OCI-M2 (cell line): ENCODE measurements at regions not wholly inside any gene's neighbourhood (a gene's known extent, or its start where the extent isn't known, plus 50 kb on each side); places are given as distances from the start of the nearest gene placed in this dataset.
"Not testable (repeated sequence)": the region's sequence is repeated elsewhere in the genome, so short reads cannot be mapped to it uniquely, and the experiment has no call there.

Experiments
- DNase-seq: peaks from one replicate; lab custom pipeline; 2025; ENCODE audit not compliant: unreplicated experiment; lab: John Stamatoyannopoulos, UW

- no peak for DNase-seq
These were observed 267.1 kb downstream of the KLF5 start for GRCh38 chr13:73325723-73326558.

DNA sequence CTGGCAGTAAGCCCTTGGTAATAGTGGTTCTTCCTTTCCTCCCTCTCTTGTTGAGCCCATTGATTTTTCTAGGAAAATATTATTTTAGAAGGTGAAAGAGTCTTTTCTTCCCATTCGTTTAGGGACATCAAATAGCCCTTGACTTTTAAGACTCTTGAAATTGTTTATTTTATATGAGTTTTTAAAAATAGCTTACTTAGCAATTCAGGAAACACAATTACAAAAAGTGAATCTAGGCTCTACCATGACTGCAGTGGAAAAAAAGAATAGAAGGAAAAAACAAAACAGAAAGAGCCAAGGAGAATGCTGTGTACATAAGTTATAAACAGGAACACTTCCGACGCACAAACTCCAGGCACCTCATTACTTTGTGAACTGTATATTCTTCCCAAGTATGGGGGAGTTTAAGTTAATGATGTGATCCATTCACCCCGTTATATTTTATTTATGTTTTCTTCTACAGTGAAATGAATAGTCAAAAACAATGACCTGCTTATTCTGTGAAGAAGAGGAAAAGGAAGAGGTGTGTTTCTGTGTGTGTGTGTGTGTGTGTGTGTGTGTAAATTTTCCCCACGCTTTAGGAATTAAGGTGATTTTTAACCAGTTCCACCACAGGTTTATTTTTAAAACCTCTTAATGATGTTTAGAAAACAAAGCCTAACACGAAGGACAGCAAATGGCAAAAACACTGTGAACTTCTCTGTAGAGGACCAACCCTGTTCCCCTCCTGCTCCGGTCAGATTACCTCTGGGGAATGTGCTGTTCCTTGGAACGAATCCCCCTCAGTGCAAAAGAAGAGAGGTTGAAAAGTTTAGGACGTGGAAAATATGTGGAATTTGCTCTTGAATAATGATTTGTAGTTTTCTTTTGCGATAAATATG, 266.3 kb downstream of the KLF5 start:
- DNase-seq, result no peak

DNA sequence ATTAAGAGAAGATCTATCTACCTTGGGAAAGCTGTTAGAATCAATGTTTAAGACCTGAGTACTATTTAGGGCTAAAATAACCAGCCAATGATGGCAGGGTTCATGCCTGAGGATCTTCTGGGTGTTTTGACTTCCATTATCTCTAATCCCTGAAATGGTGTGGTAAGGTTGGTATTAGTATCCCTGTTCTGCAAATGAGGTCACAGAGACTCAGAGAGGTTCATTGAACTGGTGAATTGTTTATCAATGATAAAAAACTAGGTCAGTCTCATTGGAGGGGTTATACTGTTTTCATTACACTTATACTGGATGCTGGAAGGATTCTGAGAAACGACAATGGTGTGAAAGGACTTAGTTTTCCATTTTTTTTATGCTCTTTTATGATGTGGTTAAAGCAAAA, 264.8 kb downstream of the KLF5 start:
- no peak for DNase-seq

DNA sequence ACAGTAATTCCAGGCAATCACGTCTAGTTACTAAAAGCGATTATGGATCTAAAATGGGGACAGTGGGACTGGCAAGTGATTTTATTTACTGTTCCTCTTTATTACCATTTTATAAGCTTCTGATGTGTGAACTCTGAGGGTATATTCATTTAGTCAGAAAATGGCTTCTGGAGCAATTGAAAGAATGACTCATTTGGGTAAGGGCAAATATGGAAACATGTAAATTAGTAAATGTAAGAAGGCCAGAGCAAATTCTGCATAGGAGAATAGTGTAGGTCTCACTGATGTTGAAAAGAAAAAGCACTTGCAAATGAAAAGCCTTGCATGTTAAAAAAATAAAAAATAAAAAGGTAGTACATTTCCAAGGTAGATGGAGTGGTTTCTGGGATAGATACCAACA, 262.2 kb downstream of the KLF5 start:
- no peak for DNase-seq

- no peak for DNase-seq
These were observed 258.3 kb downstream of the KLF5 start for GRCh38 chr13:73317140-73317539.

DNA sequence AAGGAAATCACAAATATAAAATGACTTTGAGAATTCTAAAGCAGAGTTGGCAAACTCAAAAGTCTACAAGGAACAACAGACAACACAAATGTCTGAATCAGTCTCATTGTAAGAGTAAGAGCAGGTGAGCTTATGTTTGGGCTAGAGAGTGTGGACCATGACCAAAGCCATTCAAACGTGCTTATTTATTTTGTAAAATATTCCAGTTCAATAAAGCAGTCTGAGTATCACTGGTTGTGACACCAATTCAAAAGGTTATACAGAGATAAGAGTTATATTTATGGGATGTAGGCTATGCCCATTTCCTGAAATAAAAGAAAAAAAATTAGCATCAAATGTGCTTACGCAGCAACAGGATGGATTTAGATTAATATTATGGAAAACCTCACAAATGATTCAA, 251.6 kb downstream of the KLF5 start:
- DNase-seq, result no peak

- no peak for DNase-seq
These were observed 248.7 kb downstream of the KLF5 start for GRCh38 chr13:73307481-73307880.

DNA sequence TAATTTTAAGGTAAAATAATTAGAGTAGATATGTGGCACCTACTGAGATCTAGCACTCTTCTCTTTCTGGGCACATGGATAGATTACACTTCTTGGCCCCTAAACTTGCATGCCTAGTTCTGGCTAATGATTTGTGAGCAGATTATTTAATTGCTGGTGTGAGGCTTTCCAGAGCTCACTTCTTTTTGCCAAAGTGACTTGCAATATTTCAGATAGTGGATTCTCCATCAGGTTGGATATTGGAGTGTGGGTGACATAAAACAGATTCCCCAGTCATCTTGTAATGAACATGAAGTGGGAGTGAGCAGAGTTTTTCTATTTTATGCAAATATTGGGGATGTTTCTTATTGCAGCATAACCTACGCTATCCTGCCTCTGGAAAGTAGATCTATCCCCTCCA, 247.9 kb downstream of the KLF5 start:
- DNase-seq, result no peak

DNA sequence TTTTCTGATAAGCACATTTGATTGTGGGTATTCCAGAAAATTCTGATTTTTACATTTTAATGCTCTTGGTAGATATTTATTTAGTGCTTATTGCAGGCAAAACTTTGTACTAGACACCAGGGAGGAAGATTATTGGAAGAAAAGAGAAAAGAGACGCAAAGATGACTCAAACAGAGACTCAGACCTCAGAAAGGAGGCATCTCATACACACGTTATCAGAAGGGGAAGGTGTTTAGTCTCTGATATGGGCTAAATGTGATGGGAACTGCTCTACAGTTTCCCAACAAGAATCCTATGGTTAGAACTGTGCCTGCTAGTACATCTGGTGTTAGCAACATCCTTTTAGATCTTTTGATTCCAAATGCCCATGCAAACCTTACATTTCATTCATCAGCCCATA, 245.6 kb downstream of the KLF5 start:
- no peak for DNase-seq

- DNase-seq, result no peak
These were observed 245.0 kb downstream of the KLF5 start for GRCh38 chr13:73303851-73304250.

DNA sequence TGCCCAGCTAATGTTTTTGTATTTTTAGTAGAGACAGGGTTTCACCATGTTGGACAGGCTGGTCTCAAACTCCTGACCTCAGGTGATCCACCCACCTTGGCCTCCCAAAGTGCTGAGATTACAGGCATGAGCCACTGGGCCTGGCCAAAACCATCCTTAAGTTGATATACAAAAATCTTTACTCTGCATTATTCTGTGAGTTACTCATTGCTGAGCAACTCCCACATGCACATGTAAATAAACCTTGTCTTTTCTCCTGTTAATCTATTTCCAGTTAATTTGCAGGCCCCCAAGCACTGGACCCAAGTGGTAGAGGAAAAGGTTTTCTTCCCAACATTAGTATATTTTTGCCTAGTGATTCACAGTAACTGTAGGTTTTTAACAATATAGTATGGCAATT, 242.8 kb downstream of the KLF5 start:
- DNase-seq, result not testable (repeated sequence)

GRCh38 chr13:73300718-73301425, 242.1 kb downstream of the KLF5 start:
- DNase-seq, result no peak

GRCh38 chr13:73299787-73300186, 241.0 kb downstream of the KLF5 start:
- DNase-seq, result no peak

- DNase-seq, result no peak
These were observed 235.2 kb downstream of the KLF5 start for GRCh38 chr13:73293913-73294523.

DNA sequence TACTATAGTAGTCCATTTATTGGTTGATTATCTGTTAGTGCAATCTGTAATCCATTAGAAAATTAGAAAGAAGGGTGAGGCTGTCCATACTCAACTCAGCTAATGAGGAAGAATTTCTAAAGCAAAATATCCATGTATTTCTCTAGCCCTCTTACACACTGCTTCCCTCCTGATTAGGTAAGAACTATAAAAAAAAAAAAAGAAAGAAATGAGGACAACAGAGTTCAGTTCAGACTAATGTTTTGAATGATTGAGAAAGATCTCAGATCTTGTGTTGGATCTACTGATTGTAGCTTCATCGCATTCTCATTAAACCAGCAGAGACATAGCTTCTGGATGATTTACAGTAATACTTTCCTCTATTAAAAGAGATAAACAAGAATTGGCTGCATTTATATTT, 233.3 kb downstream of the KLF5 start:
- DNase-seq, result no peak

DNA sequence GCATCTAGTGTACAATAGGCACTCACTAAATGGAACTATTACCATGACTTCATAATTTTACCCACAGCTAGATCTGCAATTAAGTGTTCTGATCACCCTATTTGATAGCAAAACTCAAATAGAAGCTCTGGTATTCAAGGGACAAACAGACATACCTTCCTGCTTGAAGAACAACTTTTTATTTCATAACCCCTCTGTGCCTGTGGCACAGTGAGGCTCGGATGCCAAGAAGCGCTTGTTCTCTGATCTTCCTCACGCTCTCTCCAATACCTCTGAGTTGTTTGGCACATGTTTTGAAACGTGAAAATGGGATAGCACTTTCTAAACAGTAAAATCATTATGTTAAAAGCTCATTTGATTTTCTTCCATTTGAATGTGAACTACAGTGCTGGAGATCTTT, 232.0 kb downstream of the KLF5 start:
- DNase-seq, result no peak

- DNase-seq, result no peak
These were observed 229.8 kb downstream of the KLF5 start for GRCh38 chr13:73288596-73288995.

- DNase-seq, result no peak
These were observed 229.0 kb downstream of the KLF5 start for GRCh38 chr13:73287831-73288230.

DNA sequence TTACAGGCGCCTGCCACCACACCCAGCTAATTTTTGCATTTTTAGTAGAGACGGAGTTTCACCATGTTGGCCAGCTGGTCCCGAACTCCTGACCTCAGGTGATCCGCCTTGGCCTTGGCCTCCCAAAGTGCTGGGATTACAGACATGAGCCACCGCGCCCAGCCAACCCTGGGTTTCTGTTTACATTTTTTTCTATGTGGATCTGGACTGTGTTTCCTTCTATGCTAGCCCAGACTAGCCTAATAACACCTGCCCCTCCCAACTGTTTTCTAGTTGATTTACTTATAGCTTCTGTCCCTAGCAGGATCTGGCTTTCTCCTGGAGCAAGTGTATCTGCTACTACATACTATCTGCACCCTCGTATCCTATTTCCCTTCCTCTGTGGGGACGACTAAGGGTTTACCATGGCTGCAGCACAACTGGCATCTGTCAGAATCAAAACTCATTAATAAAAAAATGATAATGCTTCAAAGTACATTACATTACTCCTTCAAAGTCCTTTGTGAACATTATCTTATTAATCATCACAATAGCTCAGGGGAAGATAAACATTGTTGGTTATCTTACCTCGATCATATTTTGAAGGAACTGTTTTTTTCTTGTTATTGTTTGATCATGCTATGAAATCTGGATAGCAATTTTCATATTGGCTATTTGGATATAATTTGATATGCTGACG, 228.3 kb downstream of the KLF5 start:
- DNase-seq, result no peak

DNA sequence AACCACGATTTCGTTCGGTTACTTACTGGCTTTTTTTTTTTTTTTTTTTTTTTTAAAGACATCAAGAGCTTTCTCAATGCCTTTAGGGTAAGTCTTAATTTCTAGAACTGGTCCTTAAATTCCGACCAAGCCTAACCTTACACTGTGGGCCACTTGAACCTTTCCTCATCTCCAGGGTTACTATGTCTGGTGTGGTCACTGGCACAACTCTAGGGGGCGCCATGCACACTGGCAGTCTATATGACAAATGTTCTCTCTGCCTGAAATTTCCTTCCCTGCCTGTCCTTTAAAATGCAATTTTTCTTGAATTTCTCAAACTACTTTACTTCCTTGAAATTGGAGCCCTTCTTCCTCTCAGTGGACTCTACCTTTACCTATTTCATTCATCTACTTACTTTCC, 227.4 kb downstream of the KLF5 start:
- no peak for DNase-seq
